ENCODE measurements at regions not wholly inside any gene's neighbourhood (a gene's known extent, or its start where the extent isn't known, plus 50 kb on each side); places are given as distances from the start of the nearest gene placed in this dataset.

DNA sequence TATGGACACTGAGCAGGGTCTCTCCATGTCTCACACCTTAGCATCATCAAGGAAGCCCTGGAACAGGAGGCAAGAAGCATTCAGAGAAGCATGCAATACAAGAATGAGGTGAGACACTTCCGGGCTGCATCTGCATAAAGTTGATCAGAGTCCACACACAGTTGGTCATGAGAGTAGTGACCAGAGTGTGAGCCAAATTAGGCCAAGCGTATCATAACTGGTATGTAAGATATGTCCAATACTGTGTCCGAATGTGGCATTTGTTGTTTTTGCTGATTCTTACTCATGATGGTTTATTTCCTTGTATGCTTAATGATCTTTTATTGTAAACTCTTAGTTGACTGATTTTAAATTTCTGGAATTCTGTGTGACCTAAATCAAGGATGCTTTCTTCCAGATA, 315.7 kb downstream of the INSC start:
- no peak for TF ChIP-seq POLR2AphosphoS5 (IDR thresholded peaks at IDR 0.05; ENCODE audit: low read depth, low read length)
- no peak for TF ChIP-seq ZNF274 (IDR thresholded peaks at IDR 0.05; ENCODE audit: low read depth, low read length)
- TF ChIP-seq, protein P1, sequence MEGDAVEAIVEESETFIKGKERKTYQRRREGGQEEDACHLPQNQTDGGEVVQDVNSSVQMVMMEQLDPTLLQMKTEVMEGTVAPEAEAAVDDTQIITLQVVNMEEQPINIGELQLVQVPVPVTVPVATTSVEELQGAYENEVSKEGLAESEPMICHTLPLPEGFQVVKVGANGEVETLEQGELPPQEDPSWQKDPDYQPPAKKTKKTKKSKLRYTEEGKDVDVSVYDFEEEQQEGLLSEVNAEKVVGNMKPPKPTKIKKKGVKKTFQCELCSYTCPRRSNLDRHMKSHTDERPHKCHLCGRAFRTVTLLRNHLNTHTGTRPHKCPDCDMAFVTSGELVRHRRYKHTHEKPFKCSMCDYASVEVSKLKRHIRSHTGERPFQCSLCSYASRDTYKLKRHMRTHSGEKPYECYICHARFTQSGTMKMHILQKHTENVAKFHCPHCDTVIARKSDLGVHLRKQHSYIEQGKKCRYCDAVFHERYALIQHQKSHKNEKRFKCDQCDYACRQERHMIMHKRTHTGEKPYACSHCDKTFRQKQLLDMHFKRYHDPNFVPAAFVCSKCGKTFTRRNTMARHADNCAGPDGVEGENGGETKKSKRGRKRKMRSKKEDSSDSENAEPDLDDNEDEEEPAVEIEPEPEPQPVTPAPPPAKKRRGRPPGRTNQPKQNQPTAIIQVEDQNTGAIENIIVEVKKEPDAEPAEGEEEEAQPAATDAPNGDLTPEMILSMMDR (IDR thresholded peaks at IDR 0.05 in 2 of 3, conservative IDR thresholded peaks at IDR 0.05 in 1 of 3; ENCODE audit: borderline replicate concordance in 1 of 3, insufficient read depth in 1 of 3, low read depth in 2 of 3, low read length in 2 of 3), result no peak
- no peak for TF ChIP-seq EZH2 (IDR thresholded peaks at IDR 0.05)
- TF ChIP-seq ELF1 (IDR thresholded peaks at IDR 0.05; ENCODE audit: borderline replicate concordance, low read depth), result no peak
- TF ChIP-seq POLR2A (IDR thresholded peaks at IDR 0.05; ENCODE audit: borderline replicate concordance, extremely low read depth, insufficient read depth, insufficient read length), result no peak
- no peak for TF ChIP-seq SP1 (IDR thresholded peaks at IDR 0.05; ENCODE audit: low read depth)
- TF ChIP-seq CEBPB (IDR thresholded peaks at IDR 0.05; ENCODE audit: low read depth), result no peak
- TF ChIP-seq SRF (IDR thresholded peaks at IDR 0.05; ENCODE audit: low read depth), result no peak
- no peak for TF ChIP-seq JUND (IDR thresholded peaks at IDR 0.05)
- TF ChIP-seq SIN3A (IDR thresholded peaks at IDR 0.05; ENCODE audit: low read depth), result no peak

Measured in HCT116 (cell line).